K562 (cell line): ENCODE measurements at regions not wholly inside any gene's neighbourhood (a gene's known extent, or its start where the extent isn't known, plus 50 kb on each side); places are given as distances from the start of the nearest gene placed in this dataset.
A peak's percentile ranks its signal among the peaks of the same experiment; 100 is the strongest.

Source experiments
- ATAC-seq: fragments of 200-7000 bp; cut with Tn5 transposase; 3 replicates; pipeline ENCODE4 v1.9.1; 2020; ENCODE audit warnings: moderate library complexity
- BruUV-seq: library from RNA; stranded (reverse); fragments of 400-500 nt; replicated peaks from 2 replicates; lab custom pipeline; 2021; lab: Mats Ljungman, UMichigan
- CTCF ChIA-PET: fragments of 300-600 bp; formaldehyde crosslinking; extraction: SDS; loops from one replicate; lab custom pipeline; 2021; ENCODE audit warnings: low intra/inter-chr PET ratio; lab: Yijun Ruan, JAX
- POLR2A ChIA-PET: fragments of 300-600, 350-650 bp; sonication (Branson Sonifier 250); formaldehyde crosslinking; extraction: SDS; loops from one replicate; lab custom pipeline; 2021; ENCODE audit warnings: antibody characterized with exemption, inconsistent platforms; lab: Yijun Ruan, JAX
- DNase-seq, 4 experiments: peaks; one replicate each; pipeline versions ENCODE4 v3.0.0 to v3.0.0-alpha.2; 2011 to 2018; ENCODE audit warnings: low spot score in 3 of 4, mixed read lengths in 3 of 4; ENCODE audit errors: extremely low read depth in 1 of 4
- FAIRE-seq: peaks from 2 replicates; lab custom pipeline; 2011; peaks lifted over from hg19 to GRCh38; lab: Jason Lieb, UNC
- H2AFZ ChIP-seq: 2 replicates; pipeline ENCODE4 v1.6.0; 2011; ENCODE audit warnings: low read depth, low read length, control low read depth, inconsistent platforms
- H3K27ac ChIP-seq: fragments of 200-600 bp; 3 replicates; pipeline ENCODE4 v1.8.0; 2011; ENCODE audit warnings: low read depth, mild to moderate bottlenecking, control low read depth, inconsistent platforms, low read length, moderate library complexity, mixed read lengths; ENCODE audit errors: extremely low read depth
- H3K27me3 ChIP-seq, 2 experiments: fragments of 300-600 bp in 1 of 2; 2 replicates in 1 of 2; 3 replicates in 1 of 2; pipeline versions ENCODE4 v1.6.0 to v1.8.0; 2011; ENCODE audit warnings: inconsistent platforms in 2 of 2, low read length in 2 of 2, mild to moderate bottlenecking in 1 of 2, mixed read lengths in 1 of 2, moderate library complexity in 1 of 2; ENCODE audit not compliant: control insufficient read depth in 2 of 2, insufficient read depth in 2 of 2
- H3K36me3 ChIP-seq: fragments of 300-600 bp; 3 replicates; pipeline ENCODE4 v1.8.0; 2011; ENCODE audit warnings: mild to moderate bottlenecking, low read length, inconsistent platforms; ENCODE audit not compliant: control insufficient read depth, insufficient read depth
- H3K4me1 ChIP-seq, 2 experiments: fragments of 200-600 bp in 1 of 2; replicated peaks in 1 of 2; 2 replicates in 1 of 2; 3 replicates in 1 of 2; pipeline versions ENCODE4 v1.5.1 to v1.8.0; 2011; ENCODE audit warnings: inconsistent platforms in 2 of 2, low read length in 2 of 2, mild to moderate bottlenecking in 1 of 2, mixed read lengths in 1 of 2, moderate library complexity in 1 of 2; ENCODE audit not compliant: control insufficient read depth in 2 of 2, insufficient read depth in 2 of 2
- H3K4me2 ChIP-seq: 2 replicates; pipeline ENCODE4 v1.6.1; 2011; ENCODE audit warnings: low read length, control low read depth, inconsistent platforms, mixed read lengths; ENCODE audit not compliant: insufficient read depth
- H3K4me3 ChIP-seq: fragments of 200-600 bp; sonication (generic), shearing (Covaris generic); 2 replicates; pipeline ENCODE4 v1.5.1; 2016; ENCODE audit warnings: control low read depth, inconsistent platforms
- H3K79me2 ChIP-seq: fragments of 200-600 bp; 3 replicates; pipeline ENCODE4 v1.8.0; 2011; ENCODE audit warnings: low read length, inconsistent platforms; ENCODE audit not compliant: control insufficient read depth, insufficient read depth
- H3K9ac ChIP-seq, 2 experiments: 2 replicates each; pipeline versions ENCODE4 v1.6.0 to v1.6.1; 2011; ENCODE audit warnings: low read depth in 2 of 2, low read length in 2 of 2, control low read depth in 1 of 2, inconsistent platforms in 1 of 2, mild to moderate bottlenecking in 1 of 2, mixed read lengths in 1 of 2; ENCODE audit not compliant: insufficient read depth in 1 of 2
- H3K9me1 ChIP-seq: one replicate; pipeline ENCODE4 v1.6.0; 2011; ENCODE audit warnings: inconsistent platforms, mild to moderate bottlenecking, low read length, moderate library complexity; ENCODE audit not compliant: control insufficient read depth, insufficient read depth
- H3K9me3 ChIP-seq: replicated peaks from 2 replicates; pipeline ENCODE4 v1.5.1; 2011; ENCODE audit warnings: low read depth, low read length, inconsistent platforms; ENCODE audit not compliant: control insufficient read depth, insufficient read depth
- H4K20me1 ChIP-seq: replicated peaks from 2 replicates; pipeline ENCODE4 v1.6.1; 2011; ENCODE audit warnings: low read length, inconsistent platforms, mixed read lengths; ENCODE audit not compliant: control insufficient read depth, insufficient read depth
- CREM ChIP-seq: IDR thresholded peaks from 2 replicates; pipeline ENCODE4 v1.6.1; 2014; ENCODE audit warnings: antibody characterized with exemption, low read depth
- SRF ChIP-seq, 2 experiments: fragments of 250-450, 450-650 bp in 1 of 2; sonication (Bioruptor Pico) in 1 of 2; sonication (generic) in 1 of 2; formaldehyde crosslinking; IDR thresholded peaks; 2 replicates each; pipeline versions ENCODE4 v1.5.0 to v1.5.1; 2020 to 2022; ENCODE audit warnings: mild to moderate bottlenecking in 1 of 2, missing genetic modification reagents in 1 of 2
- ZNF253 ChIP-seq: fragments of 250-450 bp; sonication (Bioruptor Pico); conservative IDR thresholded peaks from 2 replicates; pipeline ENCODE4 v1.6.1; 2021; ENCODE audit warnings: mild to moderate bottlenecking
- WGBS: fragments of 100-300 bp; shearing (Covaris generic); methylation state at CpG from one replicate; pipeline ENCODE4 v1.1.6; 2016; ENCODE audit warnings: low coverage, mixed read lengths; ENCODE audit not compliant: insufficient coverage; ENCODE audit errors: missing lambda C conversion rate; 5-methylcytosine and 5-hydroxymethylcytosine counted together
- in situ Hi-C: fragments of 300-500 bp; cut with MboI; formaldehyde crosslinking; loops from 4 replicates; pipeline ENCODE4 v1.15.0; 2018; ENCODE audit warnings: inconsistent platforms, mixed read lengths
- intact Hi-C: fragments of 100-400 bp; cut with micrococcal nuclease; formaldehyde crosslinking; loops from 2 replicates; pipeline ENCODE4 v1.14.2; 2022
- TF ChIP-seq, protein P1 (sequence below), 2 experiments: fragments of 450-650 bp in 1 of 2; sonication (generic) in 1 of 2; formaldehyde crosslinking in 1 of 2; IDR thresholded peaks; 2 replicates each; pipeline versions ENCODE4 v1.7.1 to v1.9.0; 2016 to 2022; ENCODE audit warnings: inconsistent platforms in 1 of 2, mild to moderate bottlenecking in 1 of 2, missing genetic modification reagents in 1 of 2

DNA sequence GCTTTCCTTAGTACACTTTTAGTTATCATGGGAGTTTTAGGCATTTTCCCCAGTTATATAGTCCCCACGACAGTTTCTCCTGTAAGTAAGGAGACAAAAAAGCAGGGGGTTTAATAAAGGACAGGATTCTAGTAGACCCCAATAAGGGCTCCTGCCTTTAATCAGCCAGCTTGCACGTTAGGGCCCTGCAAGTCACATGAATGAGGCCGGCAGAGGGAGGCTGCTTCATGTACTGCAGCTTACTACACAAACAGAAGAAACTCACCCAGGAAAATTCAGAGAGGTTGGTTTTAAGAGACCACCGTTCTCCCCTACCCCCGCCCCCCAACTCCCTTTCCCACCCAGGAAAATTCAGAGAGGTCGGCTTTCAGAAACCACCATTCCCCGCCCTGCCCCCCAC lies 229.7 kb upstream of the MOCS1 start:
- H3K9me3 ChIP-seq, result no peaks in the 10 kb centered on the region
- no peaks in the 10 kb centered on the region for H3K27me3 ChIP-seq
- H3K36me3 ChIP-seq, result no peaks in the 10 kb centered on the region
- peak overlapping the region; percentile 91; the same call in 1 of the 2 replicates for H2AFZ ChIP-seq
- ChIA-PET CTCF (no interaction called here), POLR2A (interaction anchor here (0.7 to 1.1 kb wide), 5 partner anchors 11 to 65 kb away, joined by 3 to 5 read pairs (median 4); no protein-coding TSS in a partner anchor)
- WGBS, result 12% methylated on average over 6 of the region's 7 CpGs
- TSS peak; percentile 94 for BruUV-seq
- H3K4me1 ChIP-seq, result peaks cover 0 to 13% of the 10 kb centered on the region in 2 experiments; a peak in 4 of 5 replicates
- ATAC-seq (peak; percentile 21; the same call in 1 of the 3 replicates), DNase-seq (peak in 2 of 4 experiments; percentile 13 to 20), FAIRE-seq (no peak)
- in situ Hi-C loops, result no loop called here
- TF ChIP-seq SRF (CRISPR knock-in tag; IDR thresholded peaks at IDR 0.05), result no peak
- H3K4me3 ChIP-seq, result peak overlapping the region; percentile 39
- H3K4me2 ChIP-seq, result peak overlapping the region; percentile 85
- H3K9ac ChIP-seq, result peak overlapping the region in 1 of 2 experiments; percentile 47; a peak in 2 of 4 replicates
- peak overlapping the region; percentile 46; the same call in 2 of the 3 replicates for H3K27ac ChIP-seq
- H3K9me1 ChIP-seq, result no peaks in the 10 kb centered on the region
- H3K79me2 ChIP-seq, result no peaks in the 10 kb centered on the region
- H4K20me1 ChIP-seq, result no peaks in the 10 kb centered on the region
- intact Hi-C loops, result loop anchor here (10.0 kb wide), 1 partner anchor 169 kb away; no protein-coding TSS in a partner anchor

DNA sequence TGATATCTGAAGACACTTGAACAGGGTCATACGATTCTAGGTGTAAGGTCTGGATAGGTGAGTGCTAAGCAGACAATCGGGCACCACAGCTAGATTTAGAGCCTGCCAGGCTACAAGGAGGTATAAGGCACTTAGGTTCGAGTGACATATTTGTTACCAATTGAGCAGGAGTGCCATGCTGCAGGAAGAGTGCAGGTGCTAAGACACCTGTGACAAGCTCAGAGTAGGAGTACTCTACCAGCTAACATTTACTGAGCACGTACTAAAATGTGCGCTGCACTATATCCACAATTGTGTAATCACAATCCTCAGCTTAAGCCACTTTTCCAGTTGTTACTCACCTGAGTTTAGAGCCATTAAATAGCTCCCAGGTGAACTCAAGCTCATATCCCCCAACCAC lies 227.8 kb upstream of the MOCS1 start:
- no peaks in the 10 kb centered on the region; a peak in 3 of 5 replicates for H3K27me3 ChIP-seq
- 24% methylated on average over 5 of the region's 5 CpGs for WGBS
- ChIA-PET CTCF (no interaction called here), POLR2A (interaction anchor here (0.9 to 1.5 kb wide), 3 partner anchors 10 to 25 kb away, joined by 3 to 5 read pairs (median 4); no protein-coding TSS in a partner anchor)
- H3K9ac ChIP-seq, result no peak overlapping the region
- H2AFZ ChIP-seq, result no peak overlapping the region
- DNase-seq, result no peak
- no peaks in the 10 kb centered on the region for H3K9me1 ChIP-seq
- H3K4me1 ChIP-seq, result peaks cover 0 to 13% of the 10 kb centered on the region in 2 experiments; a peak in 4 of 5 replicates
- H3K27ac ChIP-seq, result no peak overlapping the region
- H3K4me2 ChIP-seq, result no peak overlapping the region
- H4K20me1 ChIP-seq, result no peaks in the 10 kb centered on the region
- intact Hi-C loops (loop anchor here (10.0 kb wide), 1 partner anchor 167 kb away; no protein-coding TSS in a partner anchor), in situ Hi-C loops (no loop called here)
- no peak for FAIRE-seq
- no peaks in the 10 kb centered on the region for H3K36me3 ChIP-seq
- H3K9me3 ChIP-seq, result no peaks in the 10 kb centered on the region
- H3K79me2 ChIP-seq, result no peaks in the 10 kb centered on the region
- BruUV-seq, result no TSS peak
- H3K4me3 ChIP-seq, result no peak overlapping the region
- no peak for ATAC-seq
- TF ChIP-seq, protein P1, sequence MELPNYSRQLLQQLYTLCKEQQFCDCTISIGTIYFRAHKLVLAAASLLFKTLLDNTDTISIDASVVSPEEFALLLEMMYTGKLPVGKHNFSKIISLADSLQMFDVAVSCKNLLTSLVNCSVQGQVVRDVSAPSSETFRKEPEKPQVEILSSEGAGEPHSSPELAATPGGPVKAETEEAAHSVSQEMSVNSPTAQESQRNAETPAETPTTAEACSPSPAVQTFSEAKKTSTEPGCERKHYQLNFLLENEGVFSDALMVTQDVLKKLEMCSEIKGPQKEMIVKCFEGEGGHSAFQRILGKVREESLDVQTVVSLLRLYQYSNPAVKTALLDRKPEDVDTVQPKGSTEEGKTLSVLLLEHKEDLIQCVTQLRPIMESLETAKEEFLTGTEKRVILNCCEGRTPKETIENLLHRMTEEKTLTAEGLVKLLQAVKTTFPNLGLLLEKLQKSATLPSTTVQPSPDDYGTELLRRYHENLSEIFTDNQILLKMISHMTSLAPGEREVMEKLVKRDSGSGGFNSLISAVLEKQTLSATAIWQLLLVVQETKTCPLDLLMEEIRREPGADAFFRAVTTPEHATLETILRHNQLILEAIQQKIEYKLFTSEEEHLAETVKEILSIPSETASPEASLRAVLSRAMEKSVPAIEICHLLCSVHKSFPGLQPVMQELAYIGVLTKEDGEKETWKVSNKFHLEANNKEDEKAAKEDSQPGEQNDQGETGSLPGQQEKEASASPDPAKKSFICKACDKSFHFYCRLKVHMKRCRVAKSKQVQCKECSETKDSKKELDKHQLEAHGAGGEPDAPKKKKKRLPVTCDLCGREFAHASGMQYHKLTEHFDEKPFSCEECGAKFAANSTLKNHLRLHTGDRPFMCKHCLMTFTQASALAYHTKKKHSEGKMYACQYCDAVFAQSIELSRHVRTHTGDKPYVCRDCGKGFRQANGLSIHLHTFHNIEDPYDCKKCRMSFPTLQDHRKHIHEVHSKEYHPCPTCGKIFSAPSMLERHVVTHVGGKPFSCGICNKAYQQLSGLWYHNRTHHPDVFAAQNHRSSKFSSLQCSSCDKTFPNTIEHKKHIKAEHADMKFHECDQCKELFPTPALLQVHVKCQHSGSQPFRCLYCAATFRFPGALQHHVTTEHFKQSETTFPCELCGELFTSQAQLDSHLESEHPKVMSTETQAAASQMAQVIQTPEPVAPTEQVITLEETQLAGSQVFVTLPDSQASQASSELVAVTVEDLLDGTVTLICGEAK (IDR thresholded peaks at IDR 0.05), result no peak
- TF ChIP-seq, protein P1 (CRISPR knock-in tag; IDR thresholded peaks at IDR 0.05), result no peak
- TF ChIP-seq CREM, result no peak
- TF ChIP-seq ZNF253 (CRISPR knock-in tag), result no peak
